ENCODE measurements at regions not wholly inside any gene's neighbourhood (a gene's known extent, or its start where the extent isn't known, plus 50 kb on each side); places are given as distances from the start of the nearest gene placed in this dataset.

DNA sequence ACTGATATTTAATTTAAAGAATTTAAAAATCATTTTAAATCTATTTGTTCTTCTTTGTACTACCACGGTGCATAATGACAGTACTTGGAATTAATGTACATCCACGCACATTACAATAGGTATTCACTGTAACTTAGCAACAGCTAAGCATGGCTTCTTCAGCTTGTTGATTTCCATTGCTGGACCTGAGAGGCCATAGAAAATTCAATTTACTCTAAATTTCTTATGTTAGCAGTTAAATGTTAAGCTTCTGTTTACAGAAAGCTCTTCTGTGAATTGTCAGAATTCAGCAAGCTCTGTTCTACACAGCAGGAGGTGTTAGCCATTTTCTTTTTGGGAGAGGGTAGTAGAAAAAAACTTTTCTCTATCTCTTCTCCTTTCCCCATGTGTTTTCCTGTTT lies 1149.3 kb upstream of the CDH2 start:
- no peak overlapping the region for H3K4me3 ChIP-seq (ENCODE audit: low read depth, poor library complexity, severe bottlenecking)
- TF ChIP-seq POLR2A (IDR thresholded peaks at IDR 0.05) = no peak
- TF ChIP-seq, protein P1, sequence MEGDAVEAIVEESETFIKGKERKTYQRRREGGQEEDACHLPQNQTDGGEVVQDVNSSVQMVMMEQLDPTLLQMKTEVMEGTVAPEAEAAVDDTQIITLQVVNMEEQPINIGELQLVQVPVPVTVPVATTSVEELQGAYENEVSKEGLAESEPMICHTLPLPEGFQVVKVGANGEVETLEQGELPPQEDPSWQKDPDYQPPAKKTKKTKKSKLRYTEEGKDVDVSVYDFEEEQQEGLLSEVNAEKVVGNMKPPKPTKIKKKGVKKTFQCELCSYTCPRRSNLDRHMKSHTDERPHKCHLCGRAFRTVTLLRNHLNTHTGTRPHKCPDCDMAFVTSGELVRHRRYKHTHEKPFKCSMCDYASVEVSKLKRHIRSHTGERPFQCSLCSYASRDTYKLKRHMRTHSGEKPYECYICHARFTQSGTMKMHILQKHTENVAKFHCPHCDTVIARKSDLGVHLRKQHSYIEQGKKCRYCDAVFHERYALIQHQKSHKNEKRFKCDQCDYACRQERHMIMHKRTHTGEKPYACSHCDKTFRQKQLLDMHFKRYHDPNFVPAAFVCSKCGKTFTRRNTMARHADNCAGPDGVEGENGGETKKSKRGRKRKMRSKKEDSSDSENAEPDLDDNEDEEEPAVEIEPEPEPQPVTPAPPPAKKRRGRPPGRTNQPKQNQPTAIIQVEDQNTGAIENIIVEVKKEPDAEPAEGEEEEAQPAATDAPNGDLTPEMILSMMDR (IDR thresholded peaks at IDR 0.05) = no peak
- no peak for DNase-seq (ENCODE audit: low spot score in 2 of 2)
- intact Hi-C loops (cut with DNase I; ENCODE audit: low total_unique reads) = no loop called here
- 75 to 76% methylated on average over 2 of the region's 2 CpGs for WGBS, 2 donors

DNA sequence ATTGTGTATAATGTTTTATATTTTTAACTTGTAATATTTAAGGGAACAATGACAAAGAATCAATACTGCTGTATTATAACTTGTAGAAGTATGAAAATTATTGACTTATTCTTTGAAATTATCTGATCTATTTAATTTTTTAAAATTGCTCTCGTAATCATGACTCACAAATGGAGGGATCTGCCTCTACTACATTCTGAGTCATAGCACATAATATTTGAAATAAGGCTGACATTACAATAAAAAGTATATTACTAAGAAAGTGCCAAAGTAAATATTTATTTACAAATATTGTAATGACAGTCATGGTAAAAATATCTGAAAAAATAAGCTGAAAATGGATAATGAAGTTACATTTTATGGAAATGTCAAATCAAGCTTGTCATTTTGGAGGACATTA lies 1144.6 kb upstream of the CDH2 start:
- H3K4me3 ChIP-seq (ENCODE audit: low read depth, poor library complexity, severe bottlenecking) = no peak overlapping the region
- no peak for TF ChIP-seq POLR2A (IDR thresholded peaks at IDR 0.05)
- TF ChIP-seq, protein P1 (IDR thresholded peaks at IDR 0.05) = no peak
- 68 to 80% methylated on average over 1 of the region's 1 CpG for WGBS, 2 donors
- no peak for DNase-seq (ENCODE audit: low spot score in 2 of 2)
- intact Hi-C loops (cut with DNase I; ENCODE audit: low total_unique reads) = no loop called here

DNA sequence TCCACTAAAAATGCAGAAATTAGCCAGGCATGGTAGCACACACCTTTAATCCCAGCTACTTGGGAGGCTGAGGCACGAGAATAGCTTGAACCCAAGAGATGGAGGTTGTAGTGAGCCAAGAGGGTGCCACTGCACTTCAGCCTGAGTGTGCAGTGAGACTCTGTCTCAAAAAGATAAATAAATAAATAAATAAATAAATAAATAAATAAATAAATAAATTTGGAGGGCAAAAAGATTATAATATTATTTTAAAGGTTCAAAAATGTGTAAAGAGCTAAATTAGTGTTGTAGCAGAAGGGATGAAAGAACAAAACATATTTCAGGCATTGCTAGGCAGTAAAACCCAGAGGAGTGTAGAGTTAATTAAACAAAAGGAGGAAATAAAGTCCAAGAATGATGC lies 1136.4 kb upstream of the CDH2 start:
- no peak overlapping the region for H3K4me3 ChIP-seq (ENCODE audit: low read depth, poor library complexity, severe bottlenecking)
- DNase-seq (ENCODE audit: low spot score in 2 of 2) = no peak
- intact Hi-C loops (cut with DNase I; ENCODE audit: low total_unique reads) = no loop called here
- TF ChIP-seq POLR2A (IDR thresholded peaks at IDR 0.05) = no peak
- TF ChIP-seq, protein P1 (IDR thresholded peaks at IDR 0.05) = no peak
- 88 to 92% methylated on average over 1 of the region's 1 CpG for WGBS, 2 donors

DNA sequence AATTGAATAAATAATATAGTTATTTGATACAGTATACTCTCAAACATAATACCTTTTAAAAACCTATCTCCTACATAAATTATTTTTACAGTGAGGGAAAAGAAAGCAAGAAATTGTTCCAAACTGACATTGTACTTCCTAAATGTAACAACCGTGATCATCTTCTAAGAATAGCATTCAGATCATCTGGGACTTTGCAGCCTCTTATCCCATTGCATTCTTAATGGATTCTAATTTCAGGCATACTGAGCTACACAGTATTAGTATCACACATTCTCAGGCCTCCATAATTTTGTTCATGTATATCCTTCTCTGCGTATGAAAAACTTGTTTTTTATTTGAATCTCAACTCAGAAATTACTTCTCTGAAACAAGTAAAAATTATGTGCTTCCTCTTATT lies 1134.7 kb upstream of the CDH2 start:
- TF ChIP-seq, protein P1 (IDR thresholded peaks at IDR 0.05) = no peak
- TF ChIP-seq POLR2A (IDR thresholded peaks at IDR 0.05) = no peak
- no peak for DNase-seq (ENCODE audit: low spot score in 2 of 2)
- 70 to 78% methylated on average over 2 of the region's 2 CpGs for WGBS, 2 donors
- no peak overlapping the region for H3K4me3 ChIP-seq (ENCODE audit: low read depth, poor library complexity, severe bottlenecking)
- intact Hi-C loops (cut with DNase I; ENCODE audit: low total_unique reads) = no loop called here

DNA sequence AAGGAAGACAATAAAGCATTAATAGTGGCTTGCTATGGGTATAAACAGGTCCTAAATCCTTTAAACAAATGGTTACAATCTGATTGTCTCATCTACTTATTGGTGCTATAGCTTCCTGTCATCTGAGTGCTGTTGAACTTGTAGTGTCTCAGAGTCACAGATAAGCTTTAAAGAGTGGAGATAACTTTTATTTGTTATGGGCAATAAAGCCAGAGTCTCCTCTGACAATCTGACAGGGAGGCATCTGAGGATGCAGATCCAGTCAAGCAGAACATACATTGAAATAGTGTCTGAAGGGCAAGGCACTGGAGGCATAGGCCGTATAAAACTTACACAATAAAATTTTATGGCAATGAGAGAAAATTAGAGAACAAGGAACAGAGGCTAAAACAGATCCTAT lies 1132.4 kb upstream of the CDH2 start:
- DNase-seq (ENCODE audit: low spot score in 2 of 2) = no peak
- intact Hi-C loops (cut with DNase I; ENCODE audit: low total_unique reads) = no loop called here
- TF ChIP-seq, protein P1 (IDR thresholded peaks at IDR 0.05) = no peak
- no peak for TF ChIP-seq POLR2A (IDR thresholded peaks at IDR 0.05)
- H3K4me3 ChIP-seq (ENCODE audit: low read depth, poor library complexity, severe bottlenecking) = no peak overlapping the region
- WGBS, 2 donors = 13 to 24% methylated on average over 1 of the region's 1 CpG

DNA sequence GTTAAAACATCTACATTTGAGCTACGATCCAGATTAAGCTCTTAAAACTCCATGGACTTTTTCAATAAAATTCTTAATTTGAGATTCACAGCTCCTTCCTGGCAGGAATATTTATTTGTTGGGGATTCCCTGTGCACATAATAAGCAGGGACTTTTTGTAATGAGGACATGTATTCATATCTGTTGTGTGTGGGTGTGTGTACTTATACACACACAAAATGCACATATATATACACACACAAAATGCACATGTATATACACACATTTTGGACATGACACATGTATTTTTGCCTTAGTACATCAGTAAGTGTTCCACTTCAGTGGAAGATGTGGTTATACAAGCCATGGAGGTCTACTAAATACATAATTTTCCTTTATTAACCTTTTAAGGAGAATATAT lies 1131.1 kb upstream of the CDH2 start:
- TF ChIP-seq POLR2A (IDR thresholded peaks at IDR 0.05) = no peak
- TF ChIP-seq, protein P1 (IDR thresholded peaks at IDR 0.05) = no peak
- intact Hi-C loops (cut with DNase I; ENCODE audit: low total_unique reads) = no loop called here
- no peak for DNase-seq (ENCODE audit: low spot score in 2 of 2)
- 51 to 53% methylated on average over 1 of the region's 1 CpG for WGBS, 2 donors
- no peak overlapping the region for H3K4me3 ChIP-seq (ENCODE audit: low read depth, poor library complexity, severe bottlenecking)

Measured in lower leg skin (tissue), 4 donors.